Tibial artery (tissue), 4 donors: ENCODE measurements at regions not wholly inside any gene's neighbourhood (a gene's known extent, or its start where the extent isn't known, plus 50 kb on each side); places are given as distances from the start of the nearest gene placed in this dataset.
"Not testable (repeated sequence)": the region's sequence is repeated elsewhere in the genome, so short reads cannot be mapped to it uniquely, and the experiment has no call there.

Source experiments
- DNase-seq, 2 donors: peaks; one replicate each; pipeline ENCODE4 v3.0.0-alpha.2; 2019
- H3K27ac ChIP-seq, 2 donors: fragments of 200-600 bp; sonication (generic) in 1 of 2; 1 replicate in 1 of 2; 2 replicates in 1 of 2; pipeline ENCODE4 v1.5.1; 2018 to 2019; ENCODE audit warnings: mild to moderate bottlenecking in 1 of 2
- H3K27me3 ChIP-seq, 2 donors: fragments of 200-600 bp; sonication (generic) in 1 of 2; one replicate each; pipeline versions ENCODE4 v1.5.1 to v1.6.0; 2016 to 2019
- H3K36me3 ChIP-seq, 3 donors: fragments of 200-600 bp; sonication (generic) in 2 of 3; one replicate each; pipeline ENCODE4 v1.5.1; 2016 to 2019; ENCODE audit warnings: mild to moderate bottlenecking in 2 of 3
- H3K4me1 ChIP-seq, 4 donors: fragments of 200-600 bp; sonication (generic) in 2 of 4; 1 replicate in 3 of 4; 2 replicates in 1 of 4; pipeline ENCODE4 v1.5.1; 2016 to 2019
- H3K4me3 ChIP-seq, 2 donors: fragments of 200-600 bp; sonication (generic) in 1 of 2; 1 replicate in 1 of 2; 2 replicates in 1 of 2; pipeline ENCODE4 v1.5.1; 2018 to 2019; ENCODE audit warnings: mild to moderate bottlenecking in 2 of 2
- H3K9me3 ChIP-seq, 3 donors: fragments of 200-600 bp; sonication (generic) in 1 of 3; one replicate each; pipeline ENCODE4 v1.5.1; 2016 to 2019
- intact Hi-C: fragments of 100-400 bp; cut with DNase I; formaldehyde crosslinking; loops from one replicate; pipeline ENCODE4 v1.15.0; 2023; ENCODE audit warnings: low total_unique reads
- TF ChIP-seq, protein P1 (sequence below), 2 experiments: fragments of 200-600 bp in 1 of 2; fragments of 450-650 bp in 1 of 2; IDR thresholded peaks; one replicate each; pipeline ENCODE4 v1.5.1; 2017 to 2019; ENCODE audit warnings: antibody characterized with exemption in 2 of 2, mild to moderate bottlenecking in 1 of 2, moderate library complexity in 1 of 2

DNA sequence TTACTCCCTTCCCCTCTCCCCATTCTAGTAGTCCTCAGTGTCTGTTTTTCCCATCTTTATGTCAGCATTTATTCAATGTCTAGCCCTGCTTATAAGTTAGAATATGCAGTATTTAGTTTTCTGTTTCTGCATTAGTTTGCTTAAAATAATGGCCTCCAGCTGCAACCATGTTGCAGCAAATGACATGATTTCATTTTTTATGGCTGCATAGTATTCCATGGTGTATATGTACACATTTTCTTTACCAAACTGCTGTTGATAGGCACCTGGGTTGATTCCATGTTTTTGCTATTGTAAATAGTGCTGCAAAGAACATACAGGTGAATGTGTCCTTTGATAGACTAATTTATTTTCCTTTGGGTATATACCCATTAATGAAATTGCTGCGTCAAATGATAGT, 267.7 kb downstream of the SRGAP2C start:
- Histone ChIP-seq H3K27me3 (no peaks in the 10 kb centered on the region), H3K4me1 (no peaks in the 10 kb centered on the region), H3K4me3 (no peak overlapping the region), H3K27ac (no peak overlapping the region), H3K36me3 (no peaks in the 10 kb centered on the region), H3K9me3 (no peaks in the 10 kb centered on the region)
- intact Hi-C loops = no loop called here
- TF ChIP-seq, protein P1, sequence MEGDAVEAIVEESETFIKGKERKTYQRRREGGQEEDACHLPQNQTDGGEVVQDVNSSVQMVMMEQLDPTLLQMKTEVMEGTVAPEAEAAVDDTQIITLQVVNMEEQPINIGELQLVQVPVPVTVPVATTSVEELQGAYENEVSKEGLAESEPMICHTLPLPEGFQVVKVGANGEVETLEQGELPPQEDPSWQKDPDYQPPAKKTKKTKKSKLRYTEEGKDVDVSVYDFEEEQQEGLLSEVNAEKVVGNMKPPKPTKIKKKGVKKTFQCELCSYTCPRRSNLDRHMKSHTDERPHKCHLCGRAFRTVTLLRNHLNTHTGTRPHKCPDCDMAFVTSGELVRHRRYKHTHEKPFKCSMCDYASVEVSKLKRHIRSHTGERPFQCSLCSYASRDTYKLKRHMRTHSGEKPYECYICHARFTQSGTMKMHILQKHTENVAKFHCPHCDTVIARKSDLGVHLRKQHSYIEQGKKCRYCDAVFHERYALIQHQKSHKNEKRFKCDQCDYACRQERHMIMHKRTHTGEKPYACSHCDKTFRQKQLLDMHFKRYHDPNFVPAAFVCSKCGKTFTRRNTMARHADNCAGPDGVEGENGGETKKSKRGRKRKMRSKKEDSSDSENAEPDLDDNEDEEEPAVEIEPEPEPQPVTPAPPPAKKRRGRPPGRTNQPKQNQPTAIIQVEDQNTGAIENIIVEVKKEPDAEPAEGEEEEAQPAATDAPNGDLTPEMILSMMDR (IDR thresholded peaks at IDR 0.05) = no peak
- DNase-seq = no peak

DNA sequence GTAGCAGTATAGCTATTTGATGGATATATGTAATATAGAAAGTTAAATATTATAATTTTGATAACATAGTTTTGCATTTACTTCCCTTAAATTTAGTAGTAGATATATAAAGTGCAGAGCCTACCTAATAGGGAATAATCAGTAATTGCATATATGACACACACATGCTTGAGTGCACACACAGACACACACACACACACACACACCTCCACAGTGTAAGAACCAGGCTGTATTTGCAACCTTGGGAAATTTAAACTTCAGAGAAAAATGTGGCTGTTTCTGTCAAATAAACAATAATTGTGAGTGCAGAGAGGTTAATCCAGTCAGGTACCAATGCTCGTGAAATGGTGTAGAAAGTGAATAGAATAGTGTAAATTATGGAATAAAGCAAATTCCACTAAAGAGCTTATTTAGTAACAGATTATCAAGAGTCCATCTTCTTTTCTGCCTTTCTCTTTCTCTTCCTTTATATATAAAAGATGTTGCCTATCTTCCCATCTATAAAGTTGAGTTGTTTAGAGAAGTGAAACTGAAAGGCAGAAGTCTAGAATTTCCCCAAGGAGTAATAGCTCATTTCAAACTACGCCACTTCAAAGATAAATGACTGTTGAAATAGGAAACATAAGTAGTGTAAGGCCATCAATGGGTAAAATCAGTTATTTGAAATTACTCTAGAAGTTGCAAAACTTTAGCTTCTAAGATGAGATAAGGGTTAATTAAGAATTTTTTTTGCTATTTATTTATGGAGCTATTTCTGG, 273.7 kb downstream of the SRGAP2C start:
- no peaks in the 10 kb centered on the region for H3K27me3 ChIP-seq
- H3K9me3 ChIP-seq = no peaks in the 10 kb centered on the region
- no peak overlapping the region for H3K27ac ChIP-seq
- no peaks in the 10 kb centered on the region for H3K4me1 ChIP-seq
- no peak overlapping the region for H3K4me3 ChIP-seq
- no peaks in the 10 kb centered on the region for H3K36me3 ChIP-seq
- intact Hi-C loops = no loop called here
- no peak for DNase-seq
- TF ChIP-seq, protein P1 (IDR thresholded peaks at IDR 0.05) = no peak

DNA sequence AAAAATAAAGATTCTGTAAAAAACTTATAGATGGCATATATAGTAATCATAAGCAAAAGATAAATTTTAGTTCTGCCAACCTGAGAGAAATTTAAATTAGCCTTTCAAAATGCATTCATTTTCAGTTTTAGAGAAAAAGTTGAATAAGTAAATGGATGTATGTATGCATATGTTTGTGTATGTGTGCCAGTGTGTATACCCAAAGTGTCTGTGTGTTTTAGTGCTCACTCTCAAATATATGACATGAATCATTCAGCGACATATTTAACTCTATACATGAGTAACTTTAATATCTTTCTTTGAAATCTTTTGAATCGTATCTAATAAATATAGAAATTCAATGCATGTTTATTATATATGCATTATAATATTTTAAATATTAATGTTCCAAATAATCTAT, 274.5 kb downstream of the SRGAP2C start:
- H3K9me3 ChIP-seq = no peaks in the 10 kb centered on the region
- H3K27ac ChIP-seq = no peak overlapping the region
- intact Hi-C loops = no loop called here
- no peak overlapping the region for H3K4me3 ChIP-seq
- no peaks in the 10 kb centered on the region for H3K27me3 ChIP-seq
- DNase-seq = no peak
- H3K36me3 ChIP-seq = no peaks in the 10 kb centered on the region
- TF ChIP-seq, protein P1 (IDR thresholded peaks at IDR 0.05) = no peak
- H3K4me1 ChIP-seq = no peaks in the 10 kb centered on the region

DNA sequence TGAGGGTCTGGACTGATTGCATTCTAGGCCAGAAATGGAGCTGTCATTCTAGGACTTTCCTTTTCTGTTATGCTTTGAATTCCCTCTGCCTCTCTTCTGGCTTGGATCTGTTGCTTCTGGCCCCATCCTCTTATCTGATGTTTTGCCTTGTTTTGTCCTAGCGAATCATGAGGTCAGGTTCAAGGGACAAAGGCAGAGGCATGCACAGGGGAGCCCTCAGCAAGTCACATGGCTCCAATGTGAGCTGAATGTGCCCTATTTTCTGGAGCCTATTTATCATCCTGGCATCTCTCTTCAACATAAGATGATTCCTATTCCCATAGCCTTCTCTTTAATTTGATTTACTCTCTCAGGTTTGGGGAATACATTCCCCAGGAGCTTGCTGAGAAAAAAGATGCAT, 284.6 kb downstream of the SRGAP2C start:
- H3K27ac ChIP-seq, H3K9me3 ChIP-seq, intact Hi-C loops, H3K4me1 ChIP-seq, DNase-seq, H3K27me3 ChIP-seq, H3K36me3 ChIP-seq, H3K4me3 ChIP-seq: not testable (repeated sequence)

DNA sequence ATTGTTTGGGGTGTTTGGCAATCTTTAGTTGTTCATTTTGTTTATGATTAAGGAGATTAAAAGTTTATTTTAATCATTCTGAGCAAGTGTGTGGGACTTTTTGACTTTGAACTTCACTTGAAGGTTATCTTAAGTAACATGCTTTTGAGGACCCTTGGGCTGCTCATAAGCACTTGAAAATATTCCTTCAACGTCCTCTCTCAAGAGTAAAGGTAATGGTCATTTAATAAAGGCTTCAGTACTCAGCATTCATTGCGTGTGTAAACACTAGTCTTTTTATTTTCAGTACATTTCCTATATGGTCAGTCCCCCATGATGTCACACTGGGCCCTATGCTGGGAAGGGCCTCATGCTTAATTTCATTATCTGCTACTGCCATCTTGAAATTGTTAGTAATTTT, 285.6 kb downstream of the SRGAP2C start:
- intact Hi-C loops, DNase-seq, H3K9me3 ChIP-seq, H3K4me3 ChIP-seq, H3K27me3 ChIP-seq, H3K4me1 ChIP-seq, H3K36me3 ChIP-seq, H3K27ac ChIP-seq: not testable (repeated sequence)

DNA sequence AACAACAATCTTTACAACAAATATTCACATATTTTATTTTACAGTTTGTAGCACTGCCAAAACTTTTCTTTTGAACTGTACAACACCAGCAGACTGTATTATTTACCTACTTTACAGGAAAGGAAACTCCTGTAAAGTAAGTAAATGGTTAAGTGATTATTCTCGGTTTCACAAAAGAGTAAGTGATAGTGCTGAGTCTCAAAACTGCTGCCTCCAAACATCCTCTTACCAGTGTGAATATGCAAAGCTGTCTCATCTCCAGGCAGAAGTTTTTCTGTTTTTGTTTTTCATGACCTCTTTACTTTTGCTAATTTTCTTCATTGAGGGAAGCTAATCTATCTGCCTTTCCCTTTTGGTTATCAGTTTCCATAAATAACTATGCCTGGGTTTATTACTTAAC, 286.7 kb downstream of the SRGAP2C start:
- no peaks in the 10 kb centered on the region for H3K27me3 ChIP-seq
- intact Hi-C loops = no loop called here

More for the DNA sequence above, 286.7 kb downstream of the SRGAP2C start:
- TF ChIP-seq, protein P1 (IDR thresholded peaks at IDR 0.05) = no peak
- Histone ChIP-seq H3K9me3 (no peaks in the 10 kb centered on the region), H3K4me3 (no peak overlapping the region), H3K4me1 (no peaks in the 10 kb centered on the region), H3K27ac (no peak overlapping the region), H3K36me3 (no peaks in the 10 kb centered on the region)
- no peak for DNase-seq
